Glomerular visceral epithelial cell (primary cell): ENCODE measurements at regions not wholly inside any gene's neighbourhood (a gene's known extent, or its start where the extent isn't known, plus 50 kb on each side); places are given as distances from the start of the nearest gene placed in this dataset.
"Not testable (repeated sequence)": the region's sequence is repeated elsewhere in the genome, so short reads cannot be mapped to it uniquely, and the experiment has no call there.

Source experiments
- DNase-seq: peaks from one replicate; pipeline ENCODE4 v3.0.0-alpha.2; 2016; ENCODE audit errors: extremely low spot score

DNA sequence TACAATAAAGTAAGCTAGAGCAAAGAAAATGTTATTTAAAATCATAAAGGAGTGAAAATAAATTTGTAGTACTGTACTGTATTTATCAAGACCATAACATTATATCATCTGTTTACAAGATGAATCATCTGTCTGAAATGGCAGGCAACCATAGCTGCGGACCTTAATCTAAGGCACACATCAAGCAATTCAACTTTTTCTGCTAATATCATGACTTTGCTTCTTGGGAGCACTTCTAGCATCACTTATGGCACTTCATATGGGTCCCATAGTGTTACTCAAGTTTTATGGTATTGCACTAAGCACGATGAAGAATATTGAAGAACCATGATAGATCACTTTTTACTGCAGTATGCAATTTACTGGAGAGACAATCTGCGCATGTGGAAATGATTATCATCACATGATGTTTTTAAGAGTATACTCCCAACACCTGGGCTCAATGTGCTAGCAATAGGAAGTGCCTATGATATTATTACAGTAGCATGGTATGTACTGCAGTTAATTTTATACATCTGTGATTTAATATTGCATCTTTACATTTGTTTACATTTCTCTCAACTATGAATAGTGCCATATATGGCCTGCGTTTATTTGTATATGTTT is 137.7 kb upstream of the NECTIN3 start:
- DNase-seq = no peak

DNA sequence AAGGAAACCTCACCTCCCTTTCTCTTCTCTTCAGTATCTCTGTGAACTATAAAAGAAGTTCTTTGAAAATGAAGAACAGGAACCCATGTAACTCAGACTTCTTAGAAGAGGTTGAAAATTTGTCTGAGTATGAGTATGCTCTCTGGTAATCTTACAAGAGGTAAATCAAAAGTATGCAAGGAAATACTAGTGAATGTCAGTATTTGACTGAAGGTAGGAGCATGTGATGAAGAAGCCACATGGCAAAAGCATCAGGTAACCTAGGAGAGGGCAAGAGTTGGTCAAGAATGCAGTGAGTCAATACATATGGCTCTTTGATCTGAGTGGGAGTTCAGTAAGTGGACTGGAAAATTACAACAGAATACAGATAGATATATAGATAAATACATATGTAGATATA is 133.0 kb upstream of the NECTIN3 start:
- no peak for DNase-seq

DNA sequence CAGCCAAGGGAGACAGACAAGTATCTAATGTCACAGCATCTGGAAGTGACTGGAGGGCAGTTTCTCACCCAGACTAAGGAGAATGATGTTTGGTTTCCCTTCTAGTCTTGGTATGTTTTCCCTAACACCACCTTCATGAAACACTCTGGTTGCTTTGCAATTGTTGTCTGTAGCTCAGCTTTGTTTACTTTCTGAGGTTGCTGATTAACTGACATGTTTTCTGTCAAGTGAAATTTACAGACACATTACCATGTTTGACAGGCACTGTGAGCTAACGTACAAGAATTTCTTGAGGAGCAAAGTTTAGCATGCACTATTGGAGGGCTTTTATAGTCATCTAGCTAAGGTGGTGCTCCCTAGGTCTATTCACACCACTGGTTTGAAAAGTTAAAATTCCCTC is 131.6 kb upstream of the NECTIN3 start:
- no peak for DNase-seq

DNA sequence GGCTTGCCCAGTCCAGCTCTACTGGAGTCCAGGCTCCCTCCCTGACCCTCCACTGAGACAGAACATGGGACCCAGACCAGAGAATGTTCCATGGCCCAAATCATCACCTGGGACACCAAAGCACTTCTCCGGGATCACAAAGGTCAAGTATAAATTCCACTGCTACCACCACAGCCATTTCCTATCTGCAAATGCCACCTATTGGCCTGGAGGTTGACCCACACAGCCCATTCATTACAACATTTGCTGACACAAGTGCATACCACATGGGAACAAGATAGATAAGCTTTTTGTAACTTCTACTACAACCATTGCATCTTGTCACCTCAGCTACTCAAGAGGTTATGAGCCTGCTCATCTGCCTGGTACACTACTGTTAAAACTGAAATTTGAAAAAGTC is 126.8 kb upstream of the NECTIN3 start:
- DNase-seq = no peak

DNA sequence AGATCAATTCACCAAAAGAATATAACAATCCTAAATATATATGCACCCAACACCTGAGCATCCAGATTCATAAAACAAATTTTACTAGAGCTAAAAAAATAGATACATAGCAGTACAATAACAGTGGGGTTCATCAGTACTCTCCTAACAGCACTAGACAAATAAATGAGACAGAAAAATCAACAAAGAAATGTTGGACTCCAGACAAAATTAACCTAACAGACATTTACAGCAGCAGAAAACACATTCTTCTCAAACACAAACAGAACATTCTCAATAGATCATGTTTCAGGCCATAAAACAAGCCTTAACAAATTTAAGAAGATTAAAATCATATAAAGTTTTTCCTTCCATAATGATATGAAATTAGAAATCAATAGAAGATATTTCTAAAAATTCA is 124.8 kb upstream of the NECTIN3 start:
- DNase-seq = no peak

DNA sequence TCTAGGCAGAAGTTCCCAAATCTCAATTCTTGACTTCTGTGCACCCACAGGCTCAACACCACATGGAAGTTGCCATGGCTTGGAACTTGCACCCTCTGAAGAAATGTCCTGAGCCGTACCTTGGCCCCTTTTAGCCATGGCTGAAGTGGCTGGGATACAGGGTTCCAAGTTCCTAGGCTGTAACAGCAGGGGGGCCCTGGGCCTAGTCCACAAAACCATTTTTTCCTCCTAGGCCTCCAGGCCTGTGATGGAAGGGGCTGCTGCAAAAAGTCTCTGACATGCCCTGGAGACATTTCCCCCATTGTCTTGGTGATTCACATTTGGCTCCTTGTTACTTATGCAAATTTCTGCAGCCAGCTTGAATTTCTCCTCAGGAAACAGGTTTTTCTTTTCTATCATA is 122.4 kb upstream of the NECTIN3 start:
- not testable (repeated sequence) for DNase-seq

DNA sequence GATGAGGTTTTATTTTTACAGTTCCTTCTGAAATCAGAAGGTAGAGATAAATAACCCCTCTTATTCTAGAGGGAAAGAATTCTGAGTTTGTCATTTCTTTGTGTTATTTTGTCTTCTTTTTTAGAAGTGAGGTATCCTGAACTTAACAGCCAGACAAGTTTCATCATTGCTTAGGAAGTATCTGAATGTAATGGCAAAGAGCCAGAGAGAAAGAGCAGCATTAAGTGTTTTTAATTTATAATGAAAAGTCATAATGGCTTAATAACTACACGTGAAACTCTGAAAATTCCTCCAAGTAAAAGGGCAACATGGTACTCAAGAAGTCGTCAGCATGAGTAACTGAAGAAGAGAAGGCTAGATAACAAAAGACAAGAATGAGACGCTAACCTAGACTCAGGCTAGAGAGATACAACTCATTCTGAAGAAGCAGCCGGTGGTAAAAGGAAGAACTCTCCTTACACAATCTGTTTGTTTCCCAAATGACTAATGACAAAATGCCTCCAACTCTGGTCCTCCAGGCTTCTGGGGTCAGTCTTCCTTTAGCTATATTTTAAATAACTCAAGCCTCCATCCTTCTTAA is 116.2 kb upstream of the NECTIN3 start:
- no peak for DNase-seq

DNA sequence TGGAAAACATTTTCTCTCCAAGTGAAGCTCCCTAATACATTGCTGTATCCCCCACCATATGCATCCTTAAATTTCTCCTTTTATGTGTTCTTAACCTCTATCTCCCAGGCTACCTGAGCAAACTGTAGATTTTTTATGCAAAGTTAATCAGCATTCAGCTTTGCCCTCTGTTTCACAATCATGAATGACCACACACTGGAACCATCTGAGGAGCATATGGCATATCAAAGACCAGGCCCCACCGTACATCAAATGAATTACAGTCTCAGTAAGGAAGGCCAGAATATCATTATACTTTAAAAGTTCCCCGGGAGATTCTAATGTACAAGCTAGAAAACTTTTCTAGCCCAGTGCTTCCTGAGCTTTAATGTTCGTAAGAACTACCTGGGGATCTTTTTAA is 115.5 kb upstream of the NECTIN3 start:
- no peak for DNase-seq

DNA sequence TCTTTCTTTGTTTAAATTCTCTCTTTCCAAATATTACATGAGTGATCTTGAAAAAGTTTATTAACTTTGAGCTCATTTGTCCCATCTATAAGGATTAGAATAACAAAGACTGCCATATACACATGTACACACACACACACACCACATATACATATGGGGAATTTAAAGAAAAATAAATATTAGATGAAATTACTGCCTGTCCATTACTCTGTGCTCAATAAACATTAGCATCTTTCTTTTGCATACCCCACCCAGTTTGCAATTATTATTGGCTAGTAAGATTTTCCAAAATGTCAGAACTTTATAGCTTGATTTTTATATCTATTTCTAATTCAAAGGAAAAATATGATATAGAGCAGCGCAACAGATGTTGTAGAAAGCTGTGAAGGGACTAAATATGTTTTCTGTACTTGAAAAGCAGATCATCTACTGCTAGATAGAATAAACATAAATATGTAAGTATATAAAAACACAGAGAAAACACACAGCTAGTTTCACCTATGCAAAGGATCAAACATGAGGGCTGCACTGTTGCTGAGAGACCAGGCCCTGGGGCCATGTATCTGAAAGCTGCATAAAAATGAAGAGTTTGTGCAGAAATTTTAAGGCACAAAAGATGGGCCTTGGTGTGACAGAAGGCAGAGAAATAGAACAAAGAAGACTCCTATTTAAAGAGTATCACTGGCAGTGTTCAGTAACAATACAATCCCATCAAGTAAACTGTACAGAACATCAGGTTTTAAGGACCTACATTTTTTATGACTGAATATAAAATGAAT is 114.2 kb upstream of the NECTIN3 start:
- no peak for DNase-seq

DNA sequence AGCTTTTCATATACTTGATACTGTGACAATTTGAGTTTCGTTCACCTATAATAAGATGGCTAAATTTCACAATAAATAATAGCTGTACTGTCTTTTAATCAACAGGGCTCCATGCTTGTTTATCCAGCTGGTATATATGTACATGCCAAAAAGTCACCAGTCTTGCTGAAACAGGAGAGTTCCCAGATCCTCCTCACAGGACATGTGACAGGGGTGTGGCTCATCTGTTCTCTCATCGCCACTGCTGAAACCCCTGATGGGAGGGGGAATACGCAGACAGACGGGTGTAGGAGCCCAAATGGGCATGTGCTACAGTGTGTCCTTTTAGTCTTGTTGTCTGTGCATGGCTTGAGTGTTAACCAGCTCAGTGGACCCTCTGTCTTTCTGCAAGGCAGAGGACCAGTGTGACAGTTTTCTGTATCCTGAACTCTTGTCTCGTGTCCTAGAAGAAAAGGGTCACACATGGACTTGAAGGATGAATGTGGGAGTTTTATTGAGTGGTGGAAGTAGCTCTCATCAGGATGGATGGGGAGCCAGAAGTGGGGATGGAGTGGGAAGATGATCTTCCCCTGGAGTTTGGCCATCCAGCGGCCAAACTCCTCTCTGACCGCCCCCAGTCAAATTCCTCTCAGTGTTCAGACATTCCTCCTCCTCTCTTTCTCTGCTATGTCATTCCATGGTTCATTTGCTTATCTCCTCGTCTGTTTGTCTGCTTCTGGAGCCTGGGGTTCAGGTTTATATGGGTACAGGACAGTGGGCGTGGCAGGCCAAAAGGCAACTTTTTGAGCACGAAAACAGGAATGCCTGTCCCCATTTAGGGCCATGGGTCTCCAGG is 113.1 kb upstream of the NECTIN3 start:
- DNase-seq = no peak

DNA sequence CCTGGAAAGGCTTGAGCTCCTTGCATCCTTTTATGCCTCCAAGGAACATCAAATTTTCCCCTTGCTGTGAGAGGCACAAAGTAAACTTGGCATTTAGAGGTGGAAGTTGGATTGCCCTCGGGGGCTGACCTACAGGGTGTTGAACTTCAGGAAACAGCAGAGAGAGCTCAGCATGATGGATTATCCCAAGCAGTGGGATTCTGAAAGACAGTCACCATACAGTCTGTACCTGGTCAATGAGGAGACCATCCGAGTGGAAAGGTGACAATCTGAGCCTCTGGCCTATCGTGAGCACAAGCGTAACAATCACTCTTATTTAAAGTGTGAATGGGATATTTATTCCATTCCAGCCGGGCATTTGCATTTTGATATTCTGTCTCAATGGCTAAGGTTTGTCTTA is 105.6 kb upstream of the NECTIN3 start:
- DNase-seq = no peak

DNA sequence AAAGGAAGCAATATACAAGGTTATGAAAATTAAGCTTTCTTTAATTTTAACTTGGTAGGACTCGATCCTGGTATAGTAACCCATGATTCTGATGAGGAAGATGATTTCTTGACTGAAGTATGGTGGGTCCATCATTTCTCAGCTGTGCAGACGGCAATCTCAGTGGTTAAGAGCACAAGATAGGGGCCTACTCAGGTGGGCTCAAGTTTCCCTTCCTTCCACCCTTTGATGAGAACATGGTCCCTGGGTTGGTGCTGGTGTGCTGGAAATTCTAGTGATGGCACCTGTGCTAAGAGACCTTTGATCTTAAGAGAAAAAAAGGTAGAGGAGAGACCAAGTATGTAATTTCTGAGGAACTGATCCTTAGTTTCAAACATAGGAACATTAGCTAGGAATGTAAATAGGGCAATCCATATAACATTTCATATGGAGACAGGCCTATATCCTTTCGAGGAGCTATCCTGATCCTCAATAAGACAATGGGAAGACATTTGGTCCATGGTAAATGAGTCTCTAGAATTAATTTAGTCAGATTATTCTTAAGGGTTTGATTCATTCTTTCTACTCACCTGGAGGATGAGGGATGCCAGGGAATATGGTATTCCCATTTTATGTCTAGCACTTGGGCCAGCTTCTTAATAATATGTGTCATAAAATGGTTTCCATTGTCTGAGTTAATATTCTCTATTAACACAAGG is 104.5 kb upstream of the NECTIN3 start:
- no peak for DNase-seq

DNA sequence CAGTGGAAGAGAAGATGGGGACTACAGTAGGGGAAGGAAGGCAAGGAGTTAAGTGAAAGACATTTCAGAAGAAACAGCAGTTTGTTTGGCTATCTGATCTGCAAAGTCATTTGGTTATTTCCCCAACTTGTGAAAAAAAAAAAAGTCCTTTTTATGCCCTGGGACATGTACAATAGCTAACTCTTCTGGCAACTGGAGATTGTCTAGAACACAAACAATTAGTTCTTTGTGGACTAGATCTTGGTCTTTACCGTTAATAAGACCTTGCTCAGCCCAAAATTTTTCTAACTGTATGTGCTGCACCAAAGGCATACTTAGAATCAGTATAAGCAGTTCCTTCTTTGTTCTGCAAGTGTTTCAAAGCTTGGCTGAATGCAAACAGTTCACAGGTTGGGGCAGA is 103.5 kb upstream of the NECTIN3 start:
- DNase-seq = no peak

DNA sequence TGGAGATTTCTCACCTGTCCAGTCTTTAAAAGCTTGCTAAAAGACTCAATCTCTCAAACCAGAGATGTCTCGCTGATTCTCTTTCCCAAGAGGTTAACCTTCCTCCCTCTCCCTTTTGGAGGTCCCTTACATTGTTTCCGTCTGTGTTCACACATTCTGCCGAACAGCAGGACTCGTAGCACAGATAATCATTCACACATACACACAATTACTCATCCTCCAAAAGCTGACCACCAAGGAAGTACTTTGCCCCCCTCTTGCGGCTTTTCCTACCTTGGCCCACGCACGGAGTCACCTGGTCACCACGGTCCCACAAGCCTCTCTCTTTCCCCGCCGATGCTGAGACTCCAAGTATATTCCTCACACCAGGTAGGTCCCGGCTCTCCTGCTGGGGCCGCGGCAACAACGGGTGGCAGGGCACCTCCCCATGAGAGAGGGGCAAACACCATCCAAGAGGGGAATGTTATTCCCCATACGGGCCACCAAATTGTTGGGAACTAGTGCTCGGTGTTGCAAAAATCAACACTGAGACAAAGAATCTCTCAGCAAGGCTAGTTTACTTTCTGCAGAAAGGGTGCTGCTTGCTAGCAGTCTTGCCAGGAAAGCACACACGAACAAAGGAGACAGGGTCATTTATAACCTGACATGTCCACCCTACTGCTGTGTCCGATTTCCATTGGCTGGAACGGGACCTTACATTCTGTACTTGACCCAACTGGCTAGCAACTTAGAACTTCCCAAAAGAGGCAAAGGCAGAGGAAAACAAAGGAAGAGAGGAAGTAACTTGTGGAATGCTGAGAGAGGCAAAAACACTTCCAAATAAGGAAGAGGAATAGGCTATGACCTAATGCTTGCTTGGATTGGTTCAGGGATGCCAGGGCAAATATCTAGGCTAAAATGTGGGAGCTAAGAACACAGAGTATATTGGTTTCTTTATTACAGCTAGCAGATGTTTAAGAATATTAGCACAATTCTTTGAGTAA is 102.1 kb upstream of the NECTIN3 start:
- DNase-seq = no peak

DNA sequence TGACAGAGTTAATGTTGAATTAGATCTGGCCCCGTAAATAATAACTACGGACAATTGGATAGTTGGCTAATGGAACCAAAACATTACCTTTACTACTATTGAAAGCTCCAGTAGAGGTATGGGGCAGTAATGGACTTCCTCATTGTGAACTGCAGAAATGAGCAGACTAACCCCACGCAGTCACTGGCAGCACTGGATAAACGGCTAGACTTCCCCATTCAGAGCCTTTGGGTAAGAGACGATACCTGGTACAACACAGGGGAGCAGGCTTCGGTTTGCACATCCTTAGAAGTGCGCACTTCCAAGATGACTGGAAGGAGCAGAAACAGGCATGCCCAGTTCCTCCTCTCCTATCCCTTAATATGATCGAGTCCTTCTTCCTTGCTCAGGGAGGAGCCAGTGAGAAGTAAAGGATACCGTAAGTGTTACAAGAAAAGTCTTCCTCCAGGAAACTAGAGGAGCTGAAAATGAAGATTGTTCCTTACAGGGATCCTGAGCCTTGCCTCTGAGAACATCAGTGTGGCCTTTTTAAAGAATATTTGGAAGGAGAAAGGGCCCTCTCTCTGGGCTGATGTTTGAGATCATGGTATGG is 100.5 kb upstream of the NECTIN3 start:
- no peak for DNase-seq

DNA sequence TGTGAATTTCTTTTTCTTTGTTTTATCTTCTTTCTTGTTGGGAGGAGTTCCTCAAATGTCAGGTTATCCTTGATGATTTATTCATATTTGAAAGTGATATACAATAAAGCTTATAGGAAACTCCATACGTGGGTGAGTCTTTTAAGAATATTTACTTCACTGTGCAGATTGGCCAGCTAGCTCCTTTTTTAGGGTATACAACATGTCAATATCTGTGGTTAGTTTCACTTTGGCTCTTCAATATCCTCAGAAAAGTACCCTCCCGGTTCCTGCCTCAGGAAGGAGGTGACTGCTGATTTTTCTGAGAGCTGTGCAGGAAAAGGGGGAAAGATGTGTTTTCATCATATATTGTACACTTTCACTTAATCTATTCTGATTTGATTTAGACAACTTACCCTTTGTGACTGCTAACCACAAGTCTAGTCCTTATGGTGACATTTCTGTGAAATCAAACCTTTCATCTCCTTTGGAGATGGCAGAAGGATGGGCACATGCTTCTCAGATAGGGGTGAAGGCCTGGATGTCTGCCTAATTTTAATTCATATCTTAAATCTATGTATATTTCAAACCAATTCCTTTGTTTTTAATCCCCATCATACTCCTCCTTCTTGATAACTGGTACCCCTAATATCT is 98.2 kb upstream of the NECTIN3 start:
- DNase-seq = no peak

DNA sequence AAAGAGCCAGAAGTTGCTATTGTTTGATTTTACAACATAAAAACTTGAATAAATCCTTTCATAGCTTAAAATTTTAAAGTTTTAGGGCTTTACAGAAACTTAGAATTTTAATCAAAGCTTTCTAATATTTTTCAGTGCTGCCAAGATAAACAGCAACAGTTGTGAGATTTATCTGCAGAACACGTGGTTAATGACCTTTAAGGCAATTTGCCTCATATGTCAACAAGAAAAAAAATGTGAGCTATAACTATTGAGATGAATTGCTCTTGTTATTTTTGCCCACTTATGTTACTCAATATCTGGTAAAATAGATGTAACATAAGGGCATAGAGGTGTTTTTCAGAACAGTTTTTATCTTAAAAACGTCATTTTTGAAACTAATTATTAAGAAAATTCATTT is 96.7 kb upstream of the NECTIN3 start:
- no peak for DNase-seq

DNA sequence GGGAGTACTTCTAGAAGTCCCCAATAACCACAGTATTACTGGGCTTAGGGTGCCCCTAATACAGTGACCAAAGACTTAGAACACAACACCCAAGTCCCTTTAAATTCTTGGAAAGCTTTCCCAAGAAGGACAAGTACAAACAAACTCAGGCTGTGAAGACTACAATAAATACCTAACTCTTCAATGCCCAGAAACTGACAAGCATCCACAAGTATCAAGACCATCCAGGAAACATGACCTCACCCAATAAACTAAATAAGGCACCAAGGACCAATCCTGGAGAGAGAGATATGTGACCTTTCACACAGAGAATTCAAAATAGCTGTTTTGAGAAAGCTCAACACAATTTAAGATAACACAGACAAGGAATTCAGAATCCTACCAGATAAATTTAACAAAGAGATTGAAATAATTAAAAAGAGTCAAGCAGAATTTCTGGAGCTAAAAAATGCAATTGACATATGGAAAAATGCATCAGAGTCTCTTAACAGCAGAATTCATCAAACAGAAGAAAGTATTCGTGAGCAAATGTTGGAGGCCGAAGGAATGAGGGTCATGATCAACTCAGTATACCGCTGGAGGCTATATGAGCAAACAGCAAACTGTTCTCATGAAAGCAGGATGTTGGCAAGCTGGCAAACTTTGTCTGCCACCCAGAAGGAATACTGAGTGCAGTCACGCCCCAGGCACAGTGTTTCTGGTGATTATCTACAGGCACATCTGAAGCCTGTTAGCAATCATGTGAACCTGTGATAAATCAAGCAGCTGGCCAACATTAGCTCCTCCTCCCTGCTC is 87.0 kb upstream of the NECTIN3 start:
- DNase-seq = no peak

DNA sequence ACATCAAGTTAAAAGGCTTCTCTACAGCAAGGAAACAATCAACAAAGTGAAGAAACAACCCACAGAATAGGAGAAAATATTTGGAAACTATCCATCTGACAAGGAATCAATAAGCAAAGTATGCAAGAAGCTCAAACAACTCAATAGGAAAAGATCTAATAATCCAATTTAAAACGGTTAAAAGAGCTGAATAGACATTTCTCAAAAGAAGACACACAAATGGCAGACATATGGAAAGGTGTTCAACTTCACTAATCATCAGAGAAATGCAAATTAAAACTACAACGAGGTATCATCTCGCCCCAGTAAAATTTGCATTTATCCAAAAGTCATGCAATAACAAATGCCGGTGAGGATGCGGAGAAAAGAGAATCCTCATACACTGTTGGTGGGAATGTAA is 82.2 kb upstream of the NECTIN3 start:
- no peak for DNase-seq
